Fibroblast of skin of abdomen (primary cell): ENCODE measurements at regions not wholly inside any gene's neighbourhood (a gene's known extent, or its start where the extent isn't known, plus 50 kb on each side); places are given as distances from the start of the nearest gene placed in this dataset.

ENCODE experiments used
- DNase-seq: peaks from one replicate; pipeline ENCODE4 v3.0.0-alpha.2; 2013

- DNase-seq = no peak
Measured at GRCh38 chr12:82149045-82149444, 209.1 kb downstream of the CCDC59 start.

- DNase-seq = no peak
Measured at GRCh38 chr12:82146740-82147139, 211.4 kb downstream of the CCDC59 start.

GRCh38 chr12:82144505-82144904, 213.7 kb downstream of the CCDC59 start:
- no peak for DNase-seq

GRCh38 chr12:82132390-82132789, 225.8 kb downstream of the CCDC59 start:
- DNase-seq = no peak

GRCh38 chr12:82130762-82131161, 227.4 kb downstream of the CCDC59 start:
- DNase-seq = no peak

- no peak for DNase-seq
Measured at GRCh38 chr12:82124711-82125380, 233.3 kb downstream of the CCDC59 start.

GRCh38 chr12:82121545-82121944, 236.6 kb downstream of the CCDC59 start:
- DNase-seq = no peak

- DNase-seq = no peak
Measured at GRCh38 chr12:82120901-82121300, 237.3 kb downstream of the CCDC59 start.

GRCh38 chr12:82109243-82109642, 248.9 kb downstream of the CCDC59 start:
- no peak for DNase-seq

- DNase-seq = no peak
Measured at GRCh38 chr12:82108615-82109014, 249.6 kb downstream of the CCDC59 start.

- DNase-seq = no peak
Measured at GRCh38 chr12:82099216-82099615, 259.0 kb downstream of the CCDC59 start.

GRCh38 chr12:82097877-82098276, 260.3 kb downstream of the CCDC59 start:
- DNase-seq = no peak

GRCh38 chr12:82097438-82097837, 260.7 kb downstream of the CCDC59 start:
- DNase-seq = no peak

GRCh38 chr12:82090165-82090564, 268.0 kb downstream of the CCDC59 start:
- no peak for DNase-seq

- DNase-seq = no peak
Measured at GRCh38 chr12:82089369-82090121, 268.6 kb downstream of the CCDC59 start.

- DNase-seq = no peak
Measured at GRCh38 chr12:82082501-82082900, 275.7 kb downstream of the CCDC59 start.

- no peak for DNase-seq
Measured at GRCh38 chr12:82069931-82070514, 288.2 kb downstream of the CCDC59 start.

GRCh38 chr12:82058197-82058596, 299.0 kb upstream of the PPFIA2 start:
- no peak for DNase-seq

- DNase-seq = no peak
Measured at GRCh38 chr12:82057770-82058169, 298.6 kb upstream of the PPFIA2 start.

- DNase-seq = no peak
Measured at GRCh38 chr12:82055391-82055790, 296.2 kb upstream of the PPFIA2 start.

GRCh38 chr12:82054566-82054965, 295.4 kb upstream of the PPFIA2 start:
- DNase-seq = no peak

GRCh38 chr12:82047446-82047845, 288.3 kb upstream of the PPFIA2 start:
- DNase-seq = no peak

- DNase-seq = no peak
Measured at GRCh38 chr12:82040987-82041743, 282.0 kb upstream of the PPFIA2 start.
